Kidney epithelial cell (primary cell): ENCODE measurements at regions not wholly inside any gene's neighbourhood (a gene's known extent, or its start where the extent isn't known, plus 50 kb on each side); places are given as distances from the start of the nearest gene placed in this dataset.

Source experiments
- DNase-seq: peaks from one replicate; pipeline ENCODE4 v3.0.0-alpha.2; 2010; ENCODE audit warnings: low read depth
- H3K27me3 ChIP-seq: 2 replicates; pipeline ENCODE4 v1.6.0; 2011; ENCODE audit warnings: low read length; ENCODE audit not compliant: control insufficient read depth, insufficient read depth
- H3K36me3 ChIP-seq: 2 replicates; pipeline ENCODE4 v1.5.1; 2011; ENCODE audit warnings: low read length; ENCODE audit not compliant: control insufficient read depth, insufficient read depth
- H3K4me3 ChIP-seq: 2 replicates; pipeline ENCODE4 v1.5.1; 2011; ENCODE audit warnings: low read depth, mild to moderate bottlenecking, control low read depth, low read length
- CTCF ChIP-seq: IDR thresholded peaks from 2 replicates; pipeline ENCODE4 v1.5.1; 2011; ENCODE audit warnings: mild to moderate bottlenecking, moderate library complexity, low read length, control low read depth, inconsistent platforms; ENCODE audit not compliant: insufficient read depth, poor library complexity, severe bottlenecking

GRCh38 chr1:14113841-14114567 lies 414.0 kb downstream of the PRDM2 start:
- peak; percentile 57 for TF ChIP-seq CTCF
- H3K36me3 ChIP-seq: no peaks in the 10 kb centered on the region
- no peaks in the 10 kb centered on the region for H3K27me3 ChIP-seq
- no peak for DNase-seq
- H3K4me3 ChIP-seq: no peak overlapping the region

DNA sequence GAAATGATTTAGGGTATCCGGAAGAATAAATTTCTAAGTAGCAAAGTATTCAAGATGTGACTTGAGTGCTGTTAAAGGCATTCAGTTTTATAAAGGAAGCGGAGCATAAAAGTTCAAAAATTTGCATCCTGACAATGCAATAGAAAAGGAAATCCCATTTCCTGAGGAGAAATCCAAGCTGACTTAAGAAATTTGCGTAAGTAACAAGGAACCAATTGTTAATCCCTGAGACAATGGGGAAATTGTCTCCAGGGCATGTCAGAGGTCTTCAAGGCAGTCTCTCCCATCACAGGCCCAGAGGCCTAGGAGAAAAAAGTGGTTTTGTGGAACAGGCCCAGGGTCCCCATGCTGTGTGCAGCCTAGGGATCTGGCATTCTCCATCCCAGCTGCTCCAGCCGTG lies 416.0 kb downstream of the PRDM2 start:
- H3K36me3 ChIP-seq: no peaks in the 10 kb centered on the region
- DNase-seq: no peak
- H3K27me3 ChIP-seq: no peaks in the 10 kb centered on the region
- no peak overlapping the region for H3K4me3 ChIP-seq
- TF ChIP-seq CTCF: no peak

- H3K4me3 ChIP-seq: no peak overlapping the region
- DNase-seq: no peak
- no peaks in the 10 kb centered on the region for H3K27me3 ChIP-seq
- TF ChIP-seq CTCF: no peak
- no peaks in the 10 kb centered on the region for H3K36me3 ChIP-seq
Observed at GRCh38 chr1:14117700-14118099, 417.7 kb downstream of the PRDM2 start.

DNA sequence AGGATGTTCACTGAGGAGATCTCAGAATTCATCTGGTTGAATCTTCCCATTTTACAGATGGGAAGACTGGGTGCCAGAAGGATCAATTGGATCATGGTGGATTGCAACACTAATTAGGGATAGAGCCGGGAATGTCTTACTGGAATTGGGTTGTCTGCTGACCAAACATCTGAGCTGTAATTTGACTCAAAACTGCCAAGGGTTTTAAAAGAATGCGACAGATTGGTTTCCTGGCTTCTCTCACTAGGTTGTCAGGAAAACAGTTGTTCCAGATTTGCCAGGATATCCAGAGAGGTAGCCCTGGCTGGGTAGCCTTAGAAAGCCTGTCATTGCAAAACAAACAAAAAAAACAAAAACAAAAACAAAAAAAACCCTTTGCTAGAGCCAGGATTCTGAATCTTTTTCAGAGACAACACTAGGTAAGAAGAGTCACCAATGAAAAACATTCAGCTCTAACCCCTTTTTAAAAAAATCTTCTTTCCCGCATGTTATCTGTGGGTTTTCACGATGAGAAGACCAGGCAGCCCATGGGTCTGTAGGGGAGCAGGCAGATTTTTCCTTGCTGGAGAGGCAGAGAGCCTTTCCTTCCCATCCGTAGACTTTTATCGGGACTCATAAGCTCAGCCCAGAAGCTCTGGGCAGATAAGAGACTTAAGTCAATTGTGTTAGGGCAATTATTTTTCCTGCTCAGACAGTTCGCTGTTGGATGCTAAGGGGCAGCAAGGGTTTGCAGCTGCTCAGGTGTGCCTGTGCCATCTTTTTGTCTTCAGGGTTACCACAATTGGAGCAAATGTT lies 418.9 kb downstream of the PRDM2 start:
- no peak for DNase-seq
- H3K4me3 ChIP-seq: no peak overlapping the region
- no peaks in the 10 kb centered on the region for H3K27me3 ChIP-seq
- H3K36me3 ChIP-seq: no peaks in the 10 kb centered on the region
- no peak for TF ChIP-seq CTCF

DNA sequence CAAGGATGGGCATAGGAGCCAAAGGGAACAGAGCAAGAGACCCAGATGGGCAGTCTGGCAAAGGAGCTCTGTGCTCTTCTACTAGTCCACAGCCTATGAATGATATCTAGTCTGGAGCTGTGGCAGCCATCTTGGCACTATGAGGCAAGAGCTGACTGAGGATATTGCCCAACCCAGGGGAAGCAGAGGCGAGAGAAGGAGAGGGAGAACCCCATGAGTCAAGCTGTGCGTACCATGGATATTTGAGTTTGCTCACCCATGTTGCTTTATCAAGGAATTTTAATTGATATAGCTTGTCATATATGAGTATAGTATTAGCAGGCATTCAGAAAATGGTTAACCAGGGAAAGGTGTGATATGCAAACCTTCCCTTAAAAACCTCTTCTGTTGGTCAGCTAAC lies 420.9 kb downstream of the PRDM2 start:
- no peak for TF ChIP-seq CTCF
- DNase-seq: no peak
- Histone ChIP-seq H3K27me3 (no peaks in the 10 kb centered on the region), H3K36me3 (no peaks in the 10 kb centered on the region), H3K4me3 (no peak overlapping the region)

GRCh38 chr1:14128096-14128495 lies 428.1 kb downstream of the PRDM2 start:
- Histone ChIP-seq H3K27me3 (no peaks in the 10 kb centered on the region), H3K4me3 (no peak overlapping the region), H3K36me3 (no peaks in the 10 kb centered on the region)
- no peak for DNase-seq
- no peak for TF ChIP-seq CTCF
